Right lobe of liver (tissue), 4 donors: ENCODE measurements at regions not wholly inside any gene's neighbourhood (a gene's known extent, or its start where the extent isn't known, plus 50 kb on each side); places are given as distances from the start of the nearest gene placed in this dataset.
"Not testable (repeated sequence)": the region's sequence is repeated elsewhere in the genome, so short reads cannot be mapped to it uniquely, and the experiment has no call there.

Experiments used
- POLR2A ChIP-seq: fragments of 450-650 bp; IDR thresholded peaks from one replicate; pipeline ENCODE4 v1.6.1; 2017; ENCODE audit warnings: antibody characterized with exemption, mild to moderate bottlenecking
- TF ChIP-seq, protein P1 (sequence below), 4 donors: fragments of 200-600 bp in 3 of 4; fragments of 450-650 bp in 1 of 4; IDR thresholded peaks; one replicate each; pipeline versions ENCODE4 v1.5.1 to v1.8.0; 2016 to 2022; ENCODE audit warnings: antibody characterized with exemption in 4 of 4, mild to moderate bottlenecking in 2 of 4
- donor health status: DM: no; HTN: no; CAD: no.
- donor health status: DM: no; HTN: no; CAD: no.
- donor health status: DM: no; HTN: yes; CAD: no.

DNA sequence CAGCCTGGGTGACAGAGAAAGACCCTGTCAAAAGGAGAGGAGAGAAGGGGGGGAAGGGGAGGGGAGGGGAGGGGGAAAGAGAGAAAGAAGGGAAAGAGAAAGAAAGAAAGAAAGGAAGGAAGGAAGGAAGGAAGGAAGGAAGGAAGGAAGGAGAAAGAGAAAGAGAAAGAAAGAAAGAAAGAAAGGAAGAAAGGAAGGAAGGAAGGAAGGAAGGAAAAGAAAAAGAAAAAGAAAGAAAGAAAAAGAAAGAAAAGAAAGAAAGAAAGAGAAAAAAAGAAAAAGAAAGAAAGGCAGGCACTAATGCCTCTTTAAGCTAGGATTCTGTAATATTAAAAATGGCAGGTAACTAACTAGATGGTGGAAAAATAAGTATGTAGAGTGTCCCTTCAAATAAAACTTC lies 59.8 kb upstream of the ABLIM1 start:
- TF ChIP-seq, protein P1, sequence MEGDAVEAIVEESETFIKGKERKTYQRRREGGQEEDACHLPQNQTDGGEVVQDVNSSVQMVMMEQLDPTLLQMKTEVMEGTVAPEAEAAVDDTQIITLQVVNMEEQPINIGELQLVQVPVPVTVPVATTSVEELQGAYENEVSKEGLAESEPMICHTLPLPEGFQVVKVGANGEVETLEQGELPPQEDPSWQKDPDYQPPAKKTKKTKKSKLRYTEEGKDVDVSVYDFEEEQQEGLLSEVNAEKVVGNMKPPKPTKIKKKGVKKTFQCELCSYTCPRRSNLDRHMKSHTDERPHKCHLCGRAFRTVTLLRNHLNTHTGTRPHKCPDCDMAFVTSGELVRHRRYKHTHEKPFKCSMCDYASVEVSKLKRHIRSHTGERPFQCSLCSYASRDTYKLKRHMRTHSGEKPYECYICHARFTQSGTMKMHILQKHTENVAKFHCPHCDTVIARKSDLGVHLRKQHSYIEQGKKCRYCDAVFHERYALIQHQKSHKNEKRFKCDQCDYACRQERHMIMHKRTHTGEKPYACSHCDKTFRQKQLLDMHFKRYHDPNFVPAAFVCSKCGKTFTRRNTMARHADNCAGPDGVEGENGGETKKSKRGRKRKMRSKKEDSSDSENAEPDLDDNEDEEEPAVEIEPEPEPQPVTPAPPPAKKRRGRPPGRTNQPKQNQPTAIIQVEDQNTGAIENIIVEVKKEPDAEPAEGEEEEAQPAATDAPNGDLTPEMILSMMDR (IDR thresholded peaks at IDR 0.05) = not testable (repeated sequence)
- not testable (repeated sequence) for TF ChIP-seq POLR2A
